IMR-90 (cell line): ENCODE measurements at regions not wholly inside any gene's neighbourhood (a gene's known extent, or its start where the extent isn't known, plus 50 kb on each side); places are given as distances from the start of the nearest gene placed in this dataset.

Source experiments
- ATAC-seq: fragments of 200-7000 bp; cut with Tn5 transposase; 2 replicates; pipeline ENCODE4 v1.9.1; 2020; ENCODE audit warnings: low read depth, mild to moderate bottlenecking, moderate library complexity
- BruUV-seq: library from RNA; stranded (reverse); fragments of 400-500 nt; replicated peaks from 2 replicates; lab custom pipeline; 2021; lab: Mats Ljungman, UMichigan
- CTCF ChIA-PET: fragments of 300-600 bp; formaldehyde crosslinking; extraction: SDS; loops from one replicate; lab custom pipeline; 2021; ENCODE audit warnings: antibody characterized with exemption; lab: Yijun Ruan, JAX
- POLR2A ChIA-PET: fragments of 300-600 bp; sonication (Branson Sonifier 250); formaldehyde crosslinking; loops from one replicate; lab custom pipeline; 2022; ENCODE audit warnings: antibody characterized with exemption; ENCODE audit not compliant: unreplicated experiment; lab: Charles Lee
- DNase-seq: peaks from one replicate; pipeline ENCODE4 v3.0.0; 2013
- H2AFZ ChIP-seq: replicated peaks from 2 replicates; pipeline ENCODE3; 2013; ENCODE audit warnings: low read length, mild to moderate bottlenecking; ENCODE audit not compliant: poor library complexity
- H2AK5ac ChIP-seq: 2 replicates; pipeline ENCODE4 v1.6.1; 2013; ENCODE audit warnings: low read depth, low read length, inconsistent platforms
- H2AK9ac ChIP-seq: replicated peaks from 2 replicates; pipeline ENCODE3; 2013; ENCODE audit warnings: mild to moderate bottlenecking, low read depth, low read length, moderate library complexity; ENCODE audit not compliant: poor library complexity
- H2BK120ac ChIP-seq: 2 replicates; pipeline ENCODE4 v1.6.1; 2013; ENCODE audit warnings: low read depth, low read length, inconsistent platforms
- H2BK15ac ChIP-seq: 3 replicates; pipeline ENCODE4 v1.6.1; 2013; ENCODE audit warnings: low read depth, low read length, inconsistent platforms
- H2BK20ac ChIP-seq: 2 replicates; pipeline ENCODE4 v1.6.1; 2013; ENCODE audit warnings: low read depth, mild to moderate bottlenecking, inconsistent platforms, low read length, moderate library complexity
- H2BK5ac ChIP-seq: 2 replicates; pipeline ENCODE4 v1.6.1; 2013; ENCODE audit warnings: mild to moderate bottlenecking, low read depth, low read length, inconsistent platforms; ENCODE audit not compliant: poor library complexity, severe bottlenecking
- H3K14ac ChIP-seq: replicated peaks from 2 replicates; pipeline ENCODE4 v1.6.1; 2013; ENCODE audit warnings: low read depth, low read length, inconsistent platforms
- H3K18ac ChIP-seq: 2 replicates; pipeline ENCODE4 v1.6.1; 2013; ENCODE audit warnings: low read depth, low read length, control low read depth
- H3K23ac ChIP-seq: 2 replicates; pipeline ENCODE4 v1.6.1; 2013; ENCODE audit warnings: low read depth, low read length, inconsistent platforms
- H3K27ac ChIP-seq: 2 replicates; pipeline ENCODE4 v1.5.1; 2013; ENCODE audit warnings: mild to moderate bottlenecking, control low read depth, low read length; ENCODE audit not compliant: insufficient read depth
- H3K27me3 ChIP-seq: 2 replicates; pipeline ENCODE4 v1.6.1; 2013; ENCODE audit warnings: low read length; ENCODE audit not compliant: control insufficient read depth, insufficient read depth
- H3K36me3 ChIP-seq: 2 replicates; pipeline ENCODE4 v1.6.1; 2013; ENCODE audit warnings: low read length, mixed read lengths; ENCODE audit not compliant: control insufficient read depth, insufficient read depth
- H3K4ac ChIP-seq: 2 replicates; pipeline ENCODE4 v1.6.1; 2013; ENCODE audit warnings: low read depth, low read length, inconsistent platforms
- H3K4me1 ChIP-seq: 2 replicates; pipeline ENCODE4 v1.6.1; 2013; ENCODE audit warnings: low read length, mixed read lengths; ENCODE audit not compliant: control insufficient read depth, insufficient read depth
- H3K4me2 ChIP-seq: 2 replicates; pipeline ENCODE4 v1.6.1; 2013; ENCODE audit warnings: low read depth, mild to moderate bottlenecking, control low read depth, low read length, moderate library complexity
- H3K4me3 ChIP-seq: 2 replicates; pipeline ENCODE4 v1.5.1; 2013; ENCODE audit warnings: low read depth, mild to moderate bottlenecking, control low read depth, low read length, moderate library complexity; ENCODE audit not compliant: insufficient read depth
- H3K56ac ChIP-seq: 2 replicates; pipeline ENCODE4 v1.6.1; 2013; ENCODE audit warnings: low read length, inconsistent platforms; ENCODE audit not compliant: insufficient read depth; ENCODE audit errors: extremely low read depth
- H3K79me1 ChIP-seq, 2 experiments: 2 replicates each; pipeline ENCODE4 v1.6.1; 2013; ENCODE audit warnings: low read length in 2 of 2, inconsistent platforms in 1 of 2, low read depth in 1 of 2
- H3K9ac ChIP-seq: 2 replicates; pipeline ENCODE4 v1.6.1; 2013; ENCODE audit warnings: low read depth, low read length, control low read depth
- H3K9me1 ChIP-seq: 2 replicates; pipeline ENCODE4 v1.6.1; 2013; ENCODE audit warnings: low read length, inconsistent platforms; ENCODE audit not compliant: insufficient read depth
- H3K9me3 ChIP-seq: 2 replicates; pipeline ENCODE4 v1.6.1; 2013; ENCODE audit warnings: low read length; ENCODE audit not compliant: control insufficient read depth, insufficient read depth
- H4K20me1 ChIP-seq: 2 replicates; pipeline ENCODE4 v1.6.1; 2013; ENCODE audit warnings: low read length, inconsistent platforms; ENCODE audit not compliant: insufficient read depth
- H4K5ac ChIP-seq: 2 replicates; pipeline ENCODE4 v1.6.1; 2013; ENCODE audit warnings: mild to moderate bottlenecking, low read depth, low read length, control low read depth
- H4K8ac ChIP-seq, 2 experiments: 2 replicates each; pipeline ENCODE4 v1.6.1; 2013; ENCODE audit warnings: low read depth in 2 of 2, low read length in 2 of 2, control low read depth in 1 of 2, inconsistent platforms in 1 of 2
- H4K91ac ChIP-seq: 2 replicates; pipeline ENCODE4 v1.6.1; 2013; ENCODE audit warnings: low read depth, low read length, inconsistent platforms; ENCODE audit not compliant: insufficient read depth
- BHLHE40 ChIP-seq: fragments of 150-350 bp; IDR thresholded peaks from 2 replicates; pipeline ENCODE4 v1.6.1; 2016; ENCODE audit warnings: mild to moderate bottlenecking, low read depth, low read length
- CEBPB ChIP-seq: IDR thresholded peaks from 2 replicates; pipeline ENCODE4 v1.6.1; 2012; ENCODE audit warnings: low read depth, low read length, improper control_type of control experiment
- MAFK ChIP-seq: IDR thresholded peaks from 2 replicates; pipeline ENCODE4 v1.6.1; 2012; ENCODE audit warnings: low read depth, low read length, improper control_type of control experiment
- MAZ ChIP-seq: IDR thresholded peaks from 2 replicates; pipeline ENCODE4 v1.6.1; 2012; ENCODE audit warnings: low read depth, mild to moderate bottlenecking, low read length, improper control_type of control experiment, moderate library complexity, borderline replicate concordance
- MXI1 ChIP-seq: IDR thresholded peaks from 2 replicates; pipeline ENCODE4 v1.6.1; 2012; ENCODE audit warnings: low read depth, mild to moderate bottlenecking, low read length, moderate library complexity, borderline replicate concordance
- NFE2L2 ChIP-seq: fragments of 150-350 bp; IDR thresholded peaks from 2 replicates; pipeline ENCODE4 v1.6.1; 2016; ENCODE audit warnings: low read depth, mild to moderate bottlenecking, low read length
- RCOR1 ChIP-seq: IDR thresholded peaks from 2 replicates; pipeline ENCODE4 v1.6.1; 2012; ENCODE audit warnings: mild to moderate bottlenecking, low read length, improper control_type of control experiment; ENCODE audit not compliant: insufficient replicate concordance
- RFX5 ChIP-seq: IDR thresholded peaks from 2 replicates; pipeline ENCODE4 v1.8.0; 2012; ENCODE audit warnings: low read depth, mild to moderate bottlenecking, low read length, moderate library complexity
- WGBS, 2 experiments: methylation state at CpG; one replicate each; pipeline versions ENCODE4 v1.1.5 to v1.1.7; 2013; ENCODE audit warnings: missing lambda C conversion rate in 2 of 2; ENCODE audit not compliant: insufficient read length in 1 of 2; ENCODE audit errors: extremely low coverage in 2 of 2; 5-methylcytosine and 5-hydroxymethylcytosine counted together
- dilution Hi-C: fragments of 300-500 bp; cut with HindIII; formaldehyde crosslinking; loops from one replicate; pipeline ENCODE4 v1.14.3; 2018; ENCODE audit warnings: low sequenced_read_pairs; ENCODE audit not compliant: unreplicated experiment
- in situ Hi-C: fragments of 300-500 bp; cut with MboI; formaldehyde crosslinking; loops from 3 replicates; pipeline ENCODE4 v1.14.3; 2019; ENCODE audit warnings: low sequenced_read_pairs, inconsistent platforms, mixed read lengths
- intact Hi-C: fragments of 100-400 bp; cut with micrococcal nuclease; formaldehyde crosslinking; loops from 2 replicates; pipeline ENCODE4 v1.10.0; 2022
- TF ChIP-seq, protein P1 (sequence below): fragments of 150-350 bp; IDR thresholded peaks from 2 replicates; pipeline ENCODE4 v1.6.1; 2017; ENCODE audit warnings: mild to moderate bottlenecking, antibody characterized with exemption, low read length, low read depth

DNA sequence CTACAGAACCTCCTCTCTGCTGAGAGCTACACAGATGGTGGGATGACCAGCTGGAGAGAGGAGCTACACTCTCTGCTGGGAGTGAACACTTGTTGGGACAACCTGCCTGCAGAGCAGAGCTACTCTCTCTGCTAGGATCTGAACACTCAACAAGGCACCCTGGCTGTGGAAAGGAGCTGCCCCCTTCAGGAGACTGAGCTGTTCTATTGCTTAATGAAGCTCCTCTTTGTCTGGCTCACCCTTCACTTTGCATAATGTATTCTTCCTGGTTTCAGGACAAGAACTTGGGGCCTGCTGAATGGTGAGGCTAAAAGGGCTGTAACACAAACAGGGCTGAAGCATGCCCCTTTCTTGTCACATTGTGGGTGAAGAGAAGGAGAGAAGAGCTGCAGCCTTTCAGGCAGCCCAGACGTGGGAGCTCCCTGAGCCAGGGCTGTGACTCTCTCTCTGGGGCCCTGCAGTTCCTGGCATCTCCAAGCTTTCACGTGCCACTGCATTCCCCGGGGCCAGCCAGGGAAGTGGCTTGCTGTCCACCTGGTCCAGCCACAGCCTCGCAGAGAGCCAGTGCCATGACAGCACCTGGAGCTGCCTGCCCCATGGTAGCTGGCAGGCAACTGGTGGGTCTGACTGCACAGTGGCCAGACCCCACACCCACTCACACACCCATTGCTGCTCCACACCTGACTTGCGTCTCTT is 272.8 kb upstream of the KCNJ16 start:
- no peaks in the 10 kb centered on the region for H3K36me3 ChIP-seq
- no peak for TF ChIP-seq BHLHE40
- no peak for TF ChIP-seq MAZ
- no peak for TF ChIP-seq RFX5
- TF ChIP-seq, protein P1, sequence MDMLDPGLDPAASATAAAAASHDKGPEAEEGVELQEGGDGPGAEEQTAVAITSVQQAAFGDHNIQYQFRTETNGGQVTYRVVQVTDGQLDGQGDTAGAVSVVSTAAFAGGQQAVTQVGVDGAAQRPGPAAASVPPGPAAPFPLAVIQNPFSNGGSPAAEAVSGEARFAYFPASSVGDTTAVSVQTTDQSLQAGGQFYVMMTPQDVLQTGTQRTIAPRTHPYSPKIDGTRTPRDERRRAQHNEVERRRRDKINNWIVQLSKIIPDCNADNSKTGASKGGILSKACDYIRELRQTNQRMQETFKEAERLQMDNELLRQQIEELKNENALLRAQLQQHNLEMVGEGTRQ: no peak
- TF ChIP-seq MAFK: no peak
- TF ChIP-seq RCOR1: no peak
- TF ChIP-seq NFE2L2: no peak
- no peak for TF ChIP-seq CEBPB
- no peak for TF ChIP-seq MXI1
- no peak overlapping the region for H3K4ac ChIP-seq
- no peak overlapping the region for H2BK20ac ChIP-seq
- H4K5ac ChIP-seq: no peak overlapping the region
- H2AK5ac ChIP-seq: peak overlapping the region; percentile 6; the same call in 1 of the 2 replicates
- no peak overlapping the region for H3K27ac ChIP-seq
- no peak overlapping the region for H4K91ac ChIP-seq
- H3K9ac ChIP-seq: no peak overlapping the region
- H3K4me2 ChIP-seq: no peak overlapping the region
- H3K79me1 ChIP-seq: no peaks in the 10 kb centered on the region
- 100% methylated on average over 1 of the region's 5 CpGs; no CpG with 5 or more reads in 1 of the 2 experiments for WGBS, 2 experiments
- no peaks in the 10 kb centered on the region for H3K27me3 ChIP-seq
- no peaks in the 10 kb centered on the region for H4K20me1 ChIP-seq
- peaks cover 11% of the 10 kb centered on the region; the same call in 1 of the 2 replicates for H3K9me3 ChIP-seq
- no peak overlapping the region; the same call in 2 of the 3 replicates for H2BK15ac ChIP-seq
- ChIA-PET POLR2A (no interaction called here), CTCF (no interaction called here)
- H2BK5ac ChIP-seq: no peak overlapping the region
- H3K9me1 ChIP-seq: no peaks in the 10 kb centered on the region
- no peak overlapping the region; the same call in 1 of the 2 replicates for H3K18ac ChIP-seq
- H2AK9ac ChIP-seq: no peak overlapping the region
- no peak overlapping the region for H4K8ac ChIP-seq
- H2AFZ ChIP-seq: peak overlapping the region; percentile 39
- intact Hi-C loops (no loop called here), dilution Hi-C loops (no loop called here), in situ Hi-C loops (no loop called here)
- H3K56ac ChIP-seq: no peak overlapping the region
- no peak overlapping the region for H3K14ac ChIP-seq
- BruUV-seq: no TSS peak
- no peak for DNase-seq
- ATAC-seq: no peak
- no peak overlapping the region for H3K4me3 ChIP-seq
- no peak overlapping the region for H2BK120ac ChIP-seq
- no peak overlapping the region for H3K23ac ChIP-seq
- H3K4me1 ChIP-seq: no peaks in the 10 kb centered on the region
